ENCODE measurements at regions not wholly inside any gene's neighbourhood (a gene's known extent, or its start where the extent isn't known, plus 50 kb on each side); places are given as distances from the start of the nearest gene placed in this dataset.

DNA sequence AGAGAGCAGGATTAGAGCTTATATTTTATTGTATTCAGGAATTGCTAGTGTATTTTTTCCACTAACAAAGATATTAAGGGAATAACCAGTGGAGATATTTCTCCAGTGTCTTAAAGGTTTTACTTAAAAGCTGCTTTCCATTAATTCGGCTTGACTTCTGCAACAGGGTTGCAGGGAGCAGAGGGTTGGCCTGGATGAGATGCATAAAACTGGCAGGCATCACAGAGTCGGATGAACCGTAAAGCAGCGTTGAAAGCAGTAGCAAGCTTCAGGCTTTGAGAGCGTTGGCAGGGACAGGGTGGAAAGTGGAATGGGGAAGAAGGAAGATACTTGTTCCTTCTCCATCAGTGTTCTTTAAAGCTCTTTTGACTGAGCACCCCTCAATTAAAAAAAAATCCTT lies 237.2 kb downstream of the LMO4 start:
- H3K27ac ChIP-seq (ENCODE audit: low read length): no peak overlapping the region
- no peaks in the 10 kb centered on the region for H3K4me1 ChIP-seq (ENCODE audit: insufficient read depth, low read length)
- no peak overlapping the region for H3K4me2 ChIP-seq (ENCODE audit: low read length)
- no peaks in the 10 kb centered on the region for H4K20me1 ChIP-seq (ENCODE audit: low read length)
- H2AFZ ChIP-seq (ENCODE audit: low read length): no peak overlapping the region
- no peaks in the 10 kb centered on the region for H3K79me2 ChIP-seq (ENCODE audit: low read length)
- POLR2A ChIA-PET (ENCODE audit: unreplicated experiment): no interaction called here
- no peak overlapping the region for H3K4me3 ChIP-seq (ENCODE audit: low read length)
- no peaks in the 10 kb centered on the region for H3K36me3 ChIP-seq (ENCODE audit: low read depth, low read length)
- H3K9me2 ChIP-seq (replicated peaks; ENCODE audit: low read length): no peaks in the 10 kb centered on the region
- H3F3A ChIP-seq (ENCODE audit: low read length, unreplicated experiment): no peaks in the 10 kb centered on the region
- intact Hi-C loops (cut with micrococcal nuclease): no loop called here
- ATAC-seq: no peak
- CTCF ChIA-PET: no interaction called here
- DNase-seq: no peak
- H3K9ac ChIP-seq (ENCODE audit: low read length): no peak overlapping the region
- TF ChIP-seq, protein P1, sequence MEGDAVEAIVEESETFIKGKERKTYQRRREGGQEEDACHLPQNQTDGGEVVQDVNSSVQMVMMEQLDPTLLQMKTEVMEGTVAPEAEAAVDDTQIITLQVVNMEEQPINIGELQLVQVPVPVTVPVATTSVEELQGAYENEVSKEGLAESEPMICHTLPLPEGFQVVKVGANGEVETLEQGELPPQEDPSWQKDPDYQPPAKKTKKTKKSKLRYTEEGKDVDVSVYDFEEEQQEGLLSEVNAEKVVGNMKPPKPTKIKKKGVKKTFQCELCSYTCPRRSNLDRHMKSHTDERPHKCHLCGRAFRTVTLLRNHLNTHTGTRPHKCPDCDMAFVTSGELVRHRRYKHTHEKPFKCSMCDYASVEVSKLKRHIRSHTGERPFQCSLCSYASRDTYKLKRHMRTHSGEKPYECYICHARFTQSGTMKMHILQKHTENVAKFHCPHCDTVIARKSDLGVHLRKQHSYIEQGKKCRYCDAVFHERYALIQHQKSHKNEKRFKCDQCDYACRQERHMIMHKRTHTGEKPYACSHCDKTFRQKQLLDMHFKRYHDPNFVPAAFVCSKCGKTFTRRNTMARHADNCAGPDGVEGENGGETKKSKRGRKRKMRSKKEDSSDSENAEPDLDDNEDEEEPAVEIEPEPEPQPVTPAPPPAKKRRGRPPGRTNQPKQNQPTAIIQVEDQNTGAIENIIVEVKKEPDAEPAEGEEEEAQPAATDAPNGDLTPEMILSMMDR (conservative IDR thresholded peaks at IDR 0.05; ENCODE audit: low read depth, low read length): no peak
- H3K27me3 ChIP-seq (ENCODE audit: low read length): no peaks in the 10 kb centered on the region
- H3K9me3 ChIP-seq (ENCODE audit: low read length): no peaks in the 10 kb centered on the region
- BruUV-seq (replicated peaks): no TSS peak

DNA sequence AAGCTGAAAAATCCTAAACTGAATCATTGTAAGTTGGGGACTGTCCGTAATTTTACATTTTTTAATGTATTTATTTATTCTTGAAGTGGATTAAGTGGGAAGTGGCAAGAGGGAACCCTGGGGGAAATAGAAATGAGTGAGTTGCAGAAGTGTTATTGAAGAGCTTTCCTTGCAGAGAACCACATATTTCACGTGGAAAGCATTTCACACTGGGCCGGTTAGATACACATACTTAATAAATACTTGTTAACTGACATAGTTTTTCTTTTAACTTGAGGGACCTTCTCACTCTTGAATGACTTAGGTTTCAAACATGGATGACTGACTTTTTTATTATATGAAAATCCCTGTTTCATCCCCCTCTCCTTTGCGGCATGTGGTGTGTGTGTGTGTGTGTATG lies 239.3 kb downstream of the LMO4 start:
- Histone ChIP-seq H3K79me2 (ENCODE audit: low read length) (no peaks in the 10 kb centered on the region), H3K9me3 (ENCODE audit: low read length) (no peaks in the 10 kb centered on the region), H2AFZ (ENCODE audit: low read length) (no peak overlapping the region), H4K20me1 (ENCODE audit: low read length) (no peaks in the 10 kb centered on the region), H3K4me3 (ENCODE audit: low read length) (no peak overlapping the region), H3K9me2 (replicated peaks; ENCODE audit: low read length) (no peaks in the 10 kb centered on the region), H3K36me3 (ENCODE audit: low read depth, low read length) (no peaks in the 10 kb centered on the region), H3K27ac (ENCODE audit: low read length) (no peak overlapping the region), H3K4me1 (ENCODE audit: insufficient read depth, low read length) (no peaks in the 10 kb centered on the region), H3K4me2 (ENCODE audit: low read length) (no peak overlapping the region), H3K9ac (ENCODE audit: low read length) (no peak overlapping the region), H3F3A (ENCODE audit: low read length, unreplicated experiment) (no peaks in the 10 kb centered on the region), H3K27me3 (ENCODE audit: low read length) (no peaks in the 10 kb centered on the region)
- CTCF ChIA-PET: no interaction called here
- intact Hi-C loops (cut with micrococcal nuclease): no loop called here
- BruUV-seq (replicated peaks): no TSS peak
- no peak for TF ChIP-seq EZH2 (IDR thresholded peaks at IDR 0.05; ENCODE audit: low read length, unreplicated experiment)
- no peak for TF ChIP-seq EZH2phosphoT487 (IDR thresholded peaks at IDR 0.05; ENCODE audit: borderline replicate concordance, low read length)
- TF ChIP-seq, protein P1 (conservative IDR thresholded peaks at IDR 0.05; ENCODE audit: low read depth, low read length): no peak
- DNase-seq: no peak
- POLR2A ChIA-PET (ENCODE audit: unreplicated experiment): no interaction called here
- no peak for ATAC-seq

DNA sequence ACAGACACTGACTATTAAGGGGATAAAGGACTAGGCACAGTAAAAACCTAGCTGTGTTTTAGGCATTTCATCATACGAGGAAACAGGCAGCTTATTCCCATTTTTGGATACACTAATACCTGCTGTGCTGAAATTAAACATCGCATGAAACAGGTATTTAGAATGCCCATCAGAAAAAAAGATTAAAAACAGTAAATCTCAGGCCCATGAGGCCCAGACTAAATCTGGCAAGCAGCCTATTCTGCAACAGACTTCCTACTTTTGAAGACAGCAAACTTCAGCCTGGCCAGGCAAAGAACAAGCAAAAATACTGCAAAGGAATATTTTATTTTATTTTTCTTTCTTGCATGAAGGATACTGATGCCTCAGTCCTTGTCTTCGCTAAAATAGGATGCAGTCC lies 240.2 kb downstream of the LMO4 start:
- no peaks in the 10 kb centered on the region for H3K27me3 ChIP-seq (ENCODE audit: low read length)
- TF ChIP-seq EZH2phosphoT487 (IDR thresholded peaks at IDR 0.05; ENCODE audit: borderline replicate concordance, low read length) (no peak), EZH2 (IDR thresholded peaks at IDR 0.05; ENCODE audit: low read length, unreplicated experiment) (no peak)
- TF ChIP-seq, protein P1 (conservative IDR thresholded peaks at IDR 0.05; ENCODE audit: low read depth, low read length): no peak
- no peaks in the 10 kb centered on the region for H3K4me1 ChIP-seq (ENCODE audit: insufficient read depth, low read length)
- H3K4me2 ChIP-seq (ENCODE audit: low read length): no peak overlapping the region
- H2AFZ ChIP-seq (ENCODE audit: low read length): no peak overlapping the region
- CTCF ChIA-PET: no interaction called here
- H4K20me1 ChIP-seq (ENCODE audit: low read length): no peaks in the 10 kb centered on the region
- intact Hi-C loops (cut with micrococcal nuclease): no loop called here
- H3F3A ChIP-seq (ENCODE audit: low read length, unreplicated experiment): no peaks in the 10 kb centered on the region
- no peaks in the 10 kb centered on the region for H3K9me2 ChIP-seq (replicated peaks; ENCODE audit: low read length)
- H3K4me3 ChIP-seq (ENCODE audit: low read length): no peak overlapping the region
- POLR2A ChIA-PET (ENCODE audit: unreplicated experiment): no interaction called here
- no TSS peak for BruUV-seq (replicated peaks)
- no peaks in the 10 kb centered on the region for H3K9me3 ChIP-seq (ENCODE audit: low read length)
- no peaks in the 10 kb centered on the region for H3K79me2 ChIP-seq (ENCODE audit: low read length)
- H3K36me3 ChIP-seq (ENCODE audit: low read depth, low read length): no peaks in the 10 kb centered on the region
- ATAC-seq (no peak), DNase-seq (no peak)
- H3K27ac ChIP-seq (ENCODE audit: low read length): no peak overlapping the region
- no peak overlapping the region for H3K9ac ChIP-seq (ENCODE audit: low read length)

Measured in PC-3 (cell line).